Smooth muscle cell (in vitro differentiated cells): ENCODE measurements at regions not wholly inside any gene's neighbourhood (a gene's known extent, or its start where the extent isn't known, plus 50 kb on each side); places are given as distances from the start of the nearest gene placed in this dataset.

Source experiments
- DNase-seq: peaks from one replicate; lab custom pipeline; 2025; ENCODE audit not compliant: unreplicated experiment; lab: John Stamatoyannopoulos, UW
- H2AFZ ChIP-seq: fragments of 200-600 bp; sonication (generic); 2 replicates; pipeline ENCODE4 v1.6.0; 2016; ENCODE audit warnings: antibody characterized with exemption, low read depth, mild to moderate bottlenecking
- H3F3A ChIP-seq: fragments of 200-600 bp; sonication (generic); 2 replicates; pipeline ENCODE4 v1.6.0; 2017; ENCODE audit warnings: antibody characterized with exemption, low read depth
- H3K27ac ChIP-seq: fragments of 200-600 bp; sonication (generic); 2 replicates; pipeline ENCODE4 v1.5.1; 2016; ENCODE audit warnings: low read depth, mild to moderate bottlenecking
- H3K27me3 ChIP-seq: fragments of 200-600 bp; sonication (generic); 2 replicates; pipeline ENCODE4 v1.6.1; 2016; ENCODE audit warnings: low read depth, mild to moderate bottlenecking
- H3K36me3 ChIP-seq: fragments of 200-600 bp; sonication (generic); 2 replicates; pipeline ENCODE4 v1.5.1; 2016; ENCODE audit warnings: low read depth
- H3K4me1 ChIP-seq: fragments of 200-600 bp; sonication (generic); 2 replicates; pipeline ENCODE4 v1.5.1; 2016; ENCODE audit warnings: low read depth
- H3K4me2 ChIP-seq: fragments of 200-600 bp; sonication (generic); 2 replicates; pipeline ENCODE4 v1.6.0; 2016; ENCODE audit warnings: mild to moderate bottlenecking
- H3K4me3 ChIP-seq: fragments of 200-600 bp; sonication (generic); 2 replicates; pipeline ENCODE4 v1.5.1; 2016; ENCODE audit warnings: mild to moderate bottlenecking
- H3K79me2 ChIP-seq: fragments of 200-600 bp; sonication (generic); 2 replicates; pipeline ENCODE4 v1.6.0; 2016; ENCODE audit warnings: low read depth, mild to moderate bottlenecking
- H3K9ac ChIP-seq: fragments of 200-600 bp; sonication (generic); 2 replicates; pipeline ENCODE4 v1.6.0; 2016; ENCODE audit warnings: low read depth
- H3K9me3 ChIP-seq: fragments of 200-600 bp; sonication (generic); replicated peaks from 2 replicates; pipeline ENCODE4 v1.5.1; 2016; ENCODE audit warnings: low read depth
- H4K20me1 ChIP-seq: fragments of 200-600 bp; sonication (generic); 2 replicates; pipeline ENCODE4 v1.6.0; 2016; ENCODE audit warnings: low read depth
- WGBS: methylation state at CpG from one replicate; pipeline ENCODE4 v1.1.7; 2016; ENCODE audit warnings: low lambda C conversion rate; 5-methylcytosine and 5-hydroxymethylcytosine counted together
- TF ChIP-seq, protein P1 (sequence below): fragments of 200-600 bp; sonication (generic); IDR thresholded peaks from 2 replicates; pipeline ENCODE4 v1.5.1; 2017; ENCODE audit warnings: borderline replicate concordance, mild to moderate bottlenecking, antibody characterized with exemption; ENCODE audit not compliant: insufficient read depth, poor library complexity, severe bottlenecking

DNA sequence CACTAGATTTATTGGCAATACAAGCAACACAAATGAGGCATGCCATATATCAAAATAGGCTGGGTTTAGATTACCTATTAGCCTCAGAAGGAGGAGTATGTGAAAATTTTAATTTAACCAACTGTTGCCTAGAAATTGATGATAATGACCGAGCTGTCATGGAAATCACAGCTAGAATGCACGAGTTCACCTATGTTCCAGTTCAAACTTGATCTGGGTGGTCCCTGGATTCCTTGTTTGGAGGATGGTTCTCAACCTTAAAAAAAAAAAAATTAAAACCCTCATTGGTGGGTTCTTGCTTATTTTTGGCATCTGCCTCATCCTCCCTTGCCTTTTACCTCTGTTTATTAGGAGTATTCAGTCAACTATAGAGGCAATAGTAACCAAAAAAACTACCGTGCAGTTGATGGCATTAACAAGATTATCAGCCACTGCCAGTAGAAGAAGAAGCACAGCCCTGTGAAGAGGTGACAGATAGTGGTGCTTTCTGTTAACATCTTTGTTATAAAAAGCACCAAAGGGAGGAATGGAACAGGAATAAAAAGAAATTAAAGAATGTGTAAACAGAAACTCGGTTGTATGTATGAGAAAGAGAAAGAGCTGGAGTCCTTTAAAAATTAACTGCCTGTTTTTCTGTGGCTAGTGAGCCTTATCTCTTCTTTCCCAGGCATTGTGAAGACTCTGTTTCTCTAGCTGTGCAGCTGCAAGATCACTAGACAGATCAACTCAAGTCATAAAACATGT is 106.4 kb downstream of the ZNF429 start:
- WGBS, result 38% methylated on average over 4 of the region's 4 CpGs
- Histone ChIP-seq H4K20me1 (no peaks in the 10 kb centered on the region), H3K4me1 (no peaks in the 10 kb centered on the region), H3K9me3 (no peaks in the 10 kb centered on the region), H3K27me3 (no peaks in the 10 kb centered on the region), H3K36me3 (no peaks in the 10 kb centered on the region), H3K27ac (no peak overlapping the region), H3K4me3 (no peak overlapping the region), H3F3A (no peaks in the 10 kb centered on the region), H3K4me2 (no peak overlapping the region), H3K79me2 (no peaks in the 10 kb centered on the region), H2AFZ (no peak overlapping the region), H3K9ac (no peak overlapping the region)
- DNase-seq, result no peak
- TF ChIP-seq, protein P1, sequence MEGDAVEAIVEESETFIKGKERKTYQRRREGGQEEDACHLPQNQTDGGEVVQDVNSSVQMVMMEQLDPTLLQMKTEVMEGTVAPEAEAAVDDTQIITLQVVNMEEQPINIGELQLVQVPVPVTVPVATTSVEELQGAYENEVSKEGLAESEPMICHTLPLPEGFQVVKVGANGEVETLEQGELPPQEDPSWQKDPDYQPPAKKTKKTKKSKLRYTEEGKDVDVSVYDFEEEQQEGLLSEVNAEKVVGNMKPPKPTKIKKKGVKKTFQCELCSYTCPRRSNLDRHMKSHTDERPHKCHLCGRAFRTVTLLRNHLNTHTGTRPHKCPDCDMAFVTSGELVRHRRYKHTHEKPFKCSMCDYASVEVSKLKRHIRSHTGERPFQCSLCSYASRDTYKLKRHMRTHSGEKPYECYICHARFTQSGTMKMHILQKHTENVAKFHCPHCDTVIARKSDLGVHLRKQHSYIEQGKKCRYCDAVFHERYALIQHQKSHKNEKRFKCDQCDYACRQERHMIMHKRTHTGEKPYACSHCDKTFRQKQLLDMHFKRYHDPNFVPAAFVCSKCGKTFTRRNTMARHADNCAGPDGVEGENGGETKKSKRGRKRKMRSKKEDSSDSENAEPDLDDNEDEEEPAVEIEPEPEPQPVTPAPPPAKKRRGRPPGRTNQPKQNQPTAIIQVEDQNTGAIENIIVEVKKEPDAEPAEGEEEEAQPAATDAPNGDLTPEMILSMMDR, result no peak

DNA sequence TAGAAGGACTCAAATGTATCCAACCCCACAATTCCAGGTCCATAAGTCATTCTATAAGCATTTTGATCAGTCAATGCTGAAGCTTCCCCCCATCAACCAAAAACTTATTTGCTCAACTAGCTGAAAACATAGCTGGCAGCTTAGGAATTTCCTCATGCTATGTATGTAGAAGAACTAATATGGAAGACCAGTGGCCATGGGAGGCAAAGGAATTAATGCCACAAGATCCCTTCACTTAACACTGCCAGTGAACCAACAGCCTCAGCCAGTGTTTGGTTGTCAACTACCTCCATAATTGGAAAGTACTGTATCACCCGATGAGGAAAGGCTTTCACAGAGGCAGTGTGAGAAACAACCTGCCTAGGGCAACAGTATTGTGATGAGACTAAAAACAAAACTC is 105.4 kb downstream of the ZNF429 start:
- Histone ChIP-seq H3K9ac (no peak overlapping the region), H3K4me3 (no peak overlapping the region), H3K36me3 (no peaks in the 10 kb centered on the region), H3K27me3 (no peaks in the 10 kb centered on the region), H2AFZ (no peak overlapping the region), H4K20me1 (no peaks in the 10 kb centered on the region), H3K4me2 (no peak overlapping the region), H3K27ac (no peak overlapping the region), H3K79me2 (no peaks in the 10 kb centered on the region), H3F3A (no peaks in the 10 kb centered on the region), H3K4me1 (no peaks in the 10 kb centered on the region), H3K9me3 (no peaks in the 10 kb centered on the region)
- no peak for DNase-seq
- TF ChIP-seq, protein P1, result no peak
- 83% methylated on average over 1 of the region's 1 CpG for WGBS

DNA sequence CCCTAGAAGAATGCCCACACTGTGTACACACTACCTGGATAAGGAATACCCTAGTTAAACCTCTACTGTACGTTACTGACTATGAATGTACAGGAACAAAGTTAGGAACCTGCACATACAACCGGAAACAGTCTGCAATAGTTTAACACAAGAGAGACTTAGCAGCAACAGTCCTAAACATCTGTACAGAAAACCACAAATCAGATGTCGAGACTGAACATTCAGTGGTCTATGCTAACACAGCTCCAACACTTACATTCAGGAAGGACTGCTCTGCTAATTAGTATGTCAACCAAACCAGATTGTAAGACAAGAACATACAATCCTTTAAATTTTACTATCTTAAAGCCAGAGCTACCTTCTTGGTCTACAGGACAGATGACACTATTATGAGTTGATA is 104.9 kb downstream of the ZNF429 start:
- no peaks in the 10 kb centered on the region for H3F3A ChIP-seq
- TF ChIP-seq, protein P1, result no peak
- WGBS, result 62% methylated on average over 3 of the region's 3 CpGs
- no peak overlapping the region for H2AFZ ChIP-seq
- H3K36me3 ChIP-seq, result no peaks in the 10 kb centered on the region
- no peak overlapping the region for H3K27ac ChIP-seq
- no peaks in the 10 kb centered on the region for H4K20me1 ChIP-seq
- H3K4me1 ChIP-seq, result no peaks in the 10 kb centered on the region
- no peak overlapping the region for H3K9ac ChIP-seq
- no peaks in the 10 kb centered on the region for H3K9me3 ChIP-seq
- no peak for DNase-seq
- no peak overlapping the region for H3K4me3 ChIP-seq
- no peaks in the 10 kb centered on the region for H3K79me2 ChIP-seq
- no peak overlapping the region for H3K4me2 ChIP-seq
- H3K27me3 ChIP-seq, result no peaks in the 10 kb centered on the region

DNA sequence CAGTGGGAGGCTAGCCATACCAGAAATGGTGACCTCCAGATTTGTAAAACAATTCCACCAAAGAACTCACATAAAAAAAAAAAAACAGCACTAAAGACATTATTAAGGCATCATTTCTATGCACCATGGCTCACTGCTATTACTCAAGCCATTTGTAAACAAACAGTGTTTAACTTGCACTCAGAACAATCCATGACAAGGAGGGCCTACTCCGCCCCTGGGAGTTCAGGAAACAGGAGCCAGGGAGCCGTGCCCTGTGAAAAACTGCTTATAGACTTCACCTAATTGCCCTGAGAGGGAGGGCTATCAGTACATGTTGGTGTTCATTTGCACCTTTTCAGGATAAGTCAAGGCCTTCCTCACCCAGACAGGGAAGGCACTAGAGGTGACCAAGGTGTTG is 103.2 kb downstream of the ZNF429 start:
- no peaks in the 10 kb centered on the region for H3K79me2 ChIP-seq
- DNase-seq, result no peak
- H3K27ac ChIP-seq, result no peak overlapping the region
- no peaks in the 10 kb centered on the region for H3K9me3 ChIP-seq
- H3K27me3 ChIP-seq, result no peaks in the 10 kb centered on the region
- no peak overlapping the region for H3K4me3 ChIP-seq
- no peaks in the 10 kb centered on the region for H3K36me3 ChIP-seq
- H3F3A ChIP-seq, result no peaks in the 10 kb centered on the region
- H3K9ac ChIP-seq, result no peak overlapping the region
- no peak overlapping the region for H3K4me2 ChIP-seq
- 81% methylated on average over 2 of the region's 2 CpGs for WGBS
- no peaks in the 10 kb centered on the region for H4K20me1 ChIP-seq
- no peak overlapping the region for H2AFZ ChIP-seq
- H3K4me1 ChIP-seq, result no peaks in the 10 kb centered on the region
- TF ChIP-seq, protein P1, result no peak
